Ureter (tissue), 1 donor: ENCODE measurements at regions not wholly inside any gene's neighbourhood (a gene's known extent, or its start where the extent isn't known, plus 50 kb on each side); places are given as distances from the start of the nearest gene placed in this dataset.
"Not testable (repeated sequence)": the region's sequence is repeated elsewhere in the genome, so short reads cannot be mapped to it uniquely, and the experiment has no call there.

Source experiments
- DNase-seq: peaks from one replicate; pipeline ENCODE4 v3.0.0-alpha.2; 2020; ENCODE audit warnings: low spot score
- donor health status: DM: yes; HTN: yes; CAD: no.

- DNase-seq: no peak
Measured at GRCh38 chr15:79539401-79539800, 107.3 kb downstream of the MINAR1 start.

DNA sequence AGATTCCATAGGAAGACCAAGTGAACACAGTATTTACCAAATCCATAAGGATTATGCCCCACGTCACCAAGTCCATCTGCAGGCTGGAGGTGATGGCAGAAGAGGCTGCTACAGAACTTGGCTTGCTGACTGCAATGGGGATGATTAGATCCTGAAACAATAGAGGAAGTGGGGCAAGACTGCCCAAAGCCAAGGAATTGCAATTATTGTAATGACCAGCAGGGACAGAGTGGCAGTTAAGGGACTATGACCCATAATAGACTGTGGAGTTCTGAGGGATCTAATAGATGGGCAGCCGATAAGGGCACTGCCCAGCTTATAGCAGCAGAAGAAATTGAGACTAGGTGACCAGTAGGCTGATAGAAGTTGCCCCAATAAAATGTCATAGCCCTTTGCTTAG is 108.4 kb downstream of the MINAR1 start:
- no peak for DNase-seq

DNA sequence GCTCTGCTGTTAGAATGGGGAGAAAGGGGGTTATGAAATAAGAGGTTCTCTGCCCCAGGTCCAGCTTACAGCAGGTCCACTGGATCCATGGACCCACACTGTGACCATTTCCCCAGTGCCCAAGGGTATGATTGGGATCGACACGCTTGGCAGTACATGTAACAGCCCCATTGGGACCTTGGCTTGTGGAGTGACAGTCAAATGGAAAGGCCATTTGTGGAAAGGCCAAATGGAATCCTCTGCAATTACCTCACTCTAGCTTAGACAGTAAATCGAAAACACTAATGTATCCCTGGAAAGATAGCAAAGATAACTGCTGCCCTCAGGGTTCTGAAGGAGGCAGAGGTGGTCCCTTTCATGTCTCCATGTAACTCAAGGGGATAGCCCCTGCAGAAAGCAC is 109.1 kb downstream of the MINAR1 start:
- DNase-seq: no peak

DNA sequence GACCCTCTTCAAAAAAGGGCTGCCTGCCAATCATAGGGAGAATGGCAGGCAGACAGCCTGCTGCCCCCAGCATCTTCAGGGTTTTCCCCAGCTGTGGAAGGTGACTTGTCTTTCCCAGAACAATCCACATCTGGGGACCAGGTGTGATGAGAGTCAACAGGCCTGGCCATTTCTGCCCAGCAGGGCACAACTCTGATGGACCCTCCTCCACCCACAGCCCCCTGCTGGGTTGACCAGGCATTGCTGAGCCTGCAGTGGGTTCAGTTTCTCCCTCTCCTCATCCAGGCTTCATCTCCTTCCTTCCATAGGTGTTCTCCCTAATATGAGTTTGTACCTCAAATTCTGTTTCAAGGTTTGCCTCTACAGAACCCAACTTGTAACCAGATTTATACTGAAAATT is 111.0 kb downstream of the MINAR1 start:
- DNase-seq: no peak

DNA sequence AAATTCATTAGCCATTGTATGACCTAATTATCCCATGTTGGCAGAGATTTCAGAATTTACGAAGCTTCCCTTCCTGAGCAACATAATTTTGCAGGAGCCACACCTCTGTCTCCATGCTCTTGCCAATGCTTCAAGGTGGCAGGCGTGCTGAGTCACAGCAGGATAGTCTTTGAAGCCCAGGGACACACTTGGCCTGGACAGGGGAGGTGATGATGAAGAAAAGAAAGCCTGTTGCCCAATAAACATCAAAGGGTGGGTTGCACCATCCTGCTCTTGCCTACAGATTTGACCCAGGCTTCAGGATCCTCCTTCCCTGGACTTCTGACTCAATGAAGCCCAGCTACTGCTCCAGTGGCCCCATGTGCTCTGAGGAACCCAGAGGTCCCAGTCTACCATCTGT is 117.1 kb downstream of the MINAR1 start:
- DNase-seq: no peak

DNA sequence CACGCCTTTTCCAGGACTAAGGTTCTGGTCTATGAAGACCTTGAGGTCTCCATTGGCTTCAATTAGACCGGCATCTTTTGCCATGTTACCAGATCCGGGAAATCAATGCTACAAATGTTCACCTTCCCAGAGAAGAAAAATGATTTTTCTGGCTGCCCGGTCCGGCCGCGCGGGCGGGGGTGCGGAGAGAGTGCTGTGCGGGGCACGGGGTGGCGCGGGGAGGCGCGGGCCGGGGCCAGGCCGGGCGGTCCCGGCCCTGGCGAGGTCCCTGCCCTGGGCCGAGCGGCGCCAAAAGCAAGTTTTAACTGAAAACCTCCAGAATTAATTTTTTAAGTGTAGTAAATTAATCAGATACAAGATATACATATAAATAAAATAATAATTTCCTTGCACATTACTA is 128.2 kb downstream of the MINAR1 start:
- no peak for DNase-seq

- no peak for DNase-seq
Measured at GRCh38 chr15:79561982-79562381, 129.8 kb downstream of the MINAR1 start.

GRCh38 chr15:79562403-79562815 is 130.3 kb downstream of the MINAR1 start:
- DNase-seq: no peak

- no peak for DNase-seq
Measured at GRCh38 chr15:79562899-79563298, 130.8 kb downstream of the MINAR1 start.

DNA sequence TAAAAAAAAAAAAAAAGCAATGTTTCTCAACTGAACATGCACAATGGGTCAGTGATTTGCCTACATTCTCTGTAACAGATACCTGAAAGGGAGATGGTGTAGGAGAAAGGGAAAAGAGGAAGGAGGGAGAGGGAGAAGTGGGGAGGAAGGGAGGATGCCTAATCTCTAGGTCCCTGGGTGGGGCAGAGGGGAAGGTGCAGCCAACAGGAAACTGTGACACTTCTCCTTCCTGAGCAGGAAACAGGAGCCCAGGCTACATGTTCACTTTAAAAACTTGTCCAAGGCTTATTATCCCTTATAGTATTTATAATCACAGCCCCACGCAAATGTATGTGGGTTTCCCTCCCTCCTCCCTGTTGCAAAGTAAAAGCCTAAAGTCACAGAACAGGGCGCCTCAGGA is 137.9 kb downstream of the MINAR1 start:
- no peak for DNase-seq

DNA sequence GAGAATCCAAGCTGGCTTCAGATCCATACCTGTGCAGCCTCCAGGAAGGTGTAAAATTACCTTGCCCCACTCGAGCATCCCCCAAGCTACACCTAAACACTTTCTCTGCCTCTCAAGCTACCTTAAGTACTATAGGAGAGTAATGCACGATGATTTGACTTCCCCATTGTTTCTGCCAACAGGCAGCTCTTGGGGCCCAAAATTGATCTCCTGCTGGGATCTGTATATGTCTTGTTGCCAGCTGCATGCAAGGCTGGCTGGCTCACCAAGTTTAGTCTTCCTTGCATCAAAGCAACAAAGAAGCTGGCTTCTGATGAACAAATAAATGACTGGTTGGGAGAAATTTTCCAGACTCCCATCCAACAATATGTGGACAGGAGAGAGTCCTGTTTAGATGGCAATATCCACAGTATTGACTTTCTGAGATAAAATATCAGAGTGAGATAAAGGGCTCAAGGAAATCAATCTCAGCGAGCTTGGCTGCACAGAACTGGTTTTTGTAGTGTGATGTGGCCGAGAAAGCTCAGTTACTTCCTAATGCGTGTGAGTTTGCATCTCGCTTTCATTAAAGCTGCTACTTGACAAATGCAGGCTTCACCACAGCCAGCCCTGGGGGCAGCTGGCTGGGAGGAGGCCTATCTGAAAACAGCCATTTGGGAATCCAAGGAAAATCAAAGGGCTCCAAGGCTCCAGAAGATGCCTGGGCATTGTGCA is 140.7 kb downstream of the MINAR1 start:
- no peak for DNase-seq

GRCh38 chr15:79574431-79575273 is 142.5 kb downstream of the MINAR1 start:
- not testable (repeated sequence) for DNase-seq

GRCh38 chr15:79582650-79583049 is 150.5 kb downstream of the MINAR1 start:
- DNase-seq: no peak

GRCh38 chr15:79592126-79592525 is 160.0 kb downstream of the MINAR1 start:
- no peak for DNase-seq

DNA sequence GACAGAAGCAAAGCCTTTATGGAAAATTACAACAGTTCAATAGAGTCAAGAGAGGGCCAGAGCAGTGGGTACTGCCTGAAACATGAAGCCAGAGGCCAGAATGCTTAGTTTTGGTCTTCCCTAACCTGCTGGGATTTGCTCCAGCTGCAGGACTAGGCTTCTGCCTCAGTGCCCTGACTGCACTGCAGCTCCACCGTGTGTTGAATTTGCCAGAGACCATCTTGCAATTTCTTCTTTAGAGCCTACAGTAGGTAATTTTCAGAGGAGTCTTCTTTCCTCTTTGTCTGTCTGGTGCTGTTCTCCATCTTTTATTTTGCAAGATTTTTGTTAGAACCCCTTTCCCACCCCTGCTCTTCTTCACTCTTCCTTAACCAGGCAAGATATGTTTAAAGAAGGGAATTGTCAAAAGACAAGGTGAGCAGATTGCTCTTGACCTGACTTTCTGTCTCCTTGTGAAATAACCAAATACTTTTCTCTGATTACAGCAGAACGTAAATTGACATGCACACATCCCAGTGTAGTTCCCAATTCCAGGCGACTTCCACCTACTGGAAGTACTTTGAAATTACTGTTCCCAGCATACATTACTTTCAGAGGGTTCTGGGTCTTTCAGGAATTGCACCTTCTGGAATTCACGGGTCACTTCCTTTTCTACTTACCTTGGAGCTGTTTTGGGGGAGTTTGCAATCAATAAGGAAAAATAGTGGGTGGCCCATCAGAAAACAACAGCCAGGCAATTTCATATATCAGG is 161.2 kb downstream of the MINAR1 start:
- no peak for DNase-seq

GRCh38 chr15:79595306-79595705 is 163.2 kb downstream of the MINAR1 start:
- no peak for DNase-seq

DNA sequence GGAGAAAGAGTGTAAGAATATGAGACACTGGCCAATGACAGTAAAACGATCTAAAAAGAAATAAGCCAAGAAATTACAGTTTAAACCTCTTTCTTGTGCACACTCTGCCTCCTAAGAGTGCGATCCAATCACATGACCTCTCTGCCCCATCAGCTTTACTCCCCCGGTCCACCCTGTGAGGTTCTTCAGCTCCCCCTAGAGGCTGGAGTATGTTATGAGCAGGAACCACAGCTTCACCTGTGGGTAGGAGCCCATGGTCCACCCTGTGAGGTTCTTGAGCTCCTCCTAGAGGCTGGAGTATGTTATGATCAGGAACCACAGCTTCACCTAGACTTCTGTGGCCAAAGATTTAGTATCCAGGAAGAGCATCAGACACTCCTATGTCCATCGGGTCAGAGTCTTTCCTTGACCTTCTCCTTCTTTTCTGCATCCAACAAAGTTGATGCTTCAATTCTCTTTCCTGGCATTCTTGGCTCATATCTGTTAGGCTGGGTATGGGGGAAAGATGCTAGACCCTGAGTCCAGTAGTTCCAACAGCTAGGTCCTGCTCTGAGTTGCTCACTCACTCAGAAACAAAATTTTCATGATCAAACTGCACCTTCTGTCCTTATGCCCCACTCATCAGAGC is 164.0 kb downstream of the MINAR1 start:
- DNase-seq: peak; percentile 44

GRCh38 chr15:79598639-79599038 is 166.5 kb downstream of the MINAR1 start:
- DNase-seq: no peak

- no peak for DNase-seq
Measured at GRCh38 chr15:79601405-79602086, 169.4 kb downstream of the MINAR1 start.

- DNase-seq: no peak
Measured at GRCh38 chr15:79602180-79602579, 170.0 kb downstream of the MINAR1 start.

- DNase-seq: no peak
Measured at GRCh38 chr15:79602731-79603130, 170.6 kb downstream of the MINAR1 start.
